ENCODE measurements at regions not wholly inside any gene's neighbourhood (a gene's known extent, or its start where the extent isn't known, plus 50 kb on each side); places are given as distances from the start of the nearest gene placed in this dataset.

- TF ChIP-seq CTCF (IDR thresholded peaks at IDR 0.05) (no peak), POLR2A (IDR thresholded peaks at IDR 0.05) (no peak)
Observed at GRCh38 chr2:75406131-75406581, 154.6 kb downstream of the EVA1A start.

Data from sigmoid colon (tissue), 3 donors.